ENCODE measurements at regions not wholly inside any gene's neighbourhood (a gene's known extent, or its start where the extent isn't known, plus 50 kb on each side); places are given as distances from the start of the nearest gene placed in this dataset.

GRCh38 chr16:62539657-62540056, 503.4 kb upstream of the CDH8 start:
- TF ChIP-seq CTCF (IDR thresholded peaks at IDR 0.05) (no peak), POLR2A (IDR thresholded peaks at IDR 0.05) (no peak)
